ENCODE measurements at regions not wholly inside any gene's neighbourhood (a gene's known extent, or its start where the extent isn't known, plus 50 kb on each side); places are given as distances from the start of the nearest gene placed in this dataset.

- WGBS = 45% methylated on average over 3 of the region's 3 CpGs
- Histone ChIP-seq H3K27ac (ENCODE audit: low read depth in 1 of 2, low read length in 2 of 2) (no peak overlapping the region), H3K4me1 (ENCODE audit: control insufficient read depth in 4 of 4, insufficient read depth in 4 of 4, low read length in 3 of 4) (no peaks in the 10 kb centered on the region), H3K4me3 (ENCODE audit: low read depth in 1 of 3, low read length in 3 of 3) (no peak overlapping the region), H3K27me3 (ENCODE audit: control insufficient read depth in 4 of 4, insufficient read depth in 4 of 4, low read length in 3 of 4) (peaks cover 0 to 3% (median 0%) of the 10 kb centered on the region in 4 donors), H3K36me3 (ENCODE audit: control insufficient read depth in 4 of 4, insufficient read depth in 3 of 4, low read depth in 1 of 4, low read length in 3 of 4) (no peaks in the 10 kb centered on the region), H3K9ac (ENCODE audit: low read depth in 1 of 2, low read length in 2 of 2) (no peak overlapping the region), H3K9me3 (ENCODE audit: control insufficient read depth in 4 of 4, low read length in 3 of 4) (no peaks in the 10 kb centered on the region)
- TF ChIP-seq GABPA (IDR thresholded peaks at IDR 0.05 in 1 of 2, conservative IDR thresholded peaks at IDR 0.05 in 1 of 2) (no peak), YY1 (IDR thresholded peaks at IDR 0.05) (no peak), NR2F2 (IDR thresholded peaks at IDR 0.05) (no peak), EGR1 (IDR thresholded peaks at IDR 0.05; ENCODE audit: low read depth in 2 of 2) (no peak), ATF3 (IDR thresholded peaks at IDR 0.05) (no peak), FOXA2 (IDR thresholded peaks at IDR 0.05) (no peak), FOXA1 (IDR thresholded peaks at IDR 0.05) (no peak), SP1 (IDR thresholded peaks at IDR 0.05) (no peak)
- DNase-seq (ENCODE audit: low spot score) = no peak
Observed at GRCh38 chr7:85586091-85586490, 399.2 kb upstream of the SEMA3D start.

GRCh38 chr7:85583131-85583953, 396.5 kb upstream of the SEMA3D start:
- Histone ChIP-seq H3K27ac (ENCODE audit: low read depth in 1 of 2, low read length in 2 of 2) (no peak overlapping the region), H3K9ac (ENCODE audit: low read depth in 1 of 2, low read length in 2 of 2) (no peak overlapping the region), H3K4me1 (ENCODE audit: control insufficient read depth in 4 of 4, insufficient read depth in 4 of 4, low read length in 3 of 4) (no peaks in the 10 kb centered on the region), H3K27me3 (ENCODE audit: control insufficient read depth in 4 of 4, insufficient read depth in 4 of 4, low read length in 3 of 4) (no peaks in the 10 kb centered on the region), H3K9me3 (ENCODE audit: control insufficient read depth in 4 of 4, low read length in 3 of 4) (no peaks in the 10 kb centered on the region), H3K36me3 (ENCODE audit: control insufficient read depth in 4 of 4, insufficient read depth in 3 of 4, low read depth in 1 of 4, low read length in 3 of 4) (no peaks in the 10 kb centered on the region), H3K4me3 (ENCODE audit: low read depth in 1 of 3, low read length in 3 of 3) (no peak overlapping the region)
- TF ChIP-seq CTCF (IDR thresholded peaks at IDR 0.05; ENCODE audit: low read depth, low read length, missing input control) = no peak
- no peak for TF ChIP-seq GABPA (IDR thresholded peaks at IDR 0.05 in 1 of 2, conservative IDR thresholded peaks at IDR 0.05 in 1 of 2)
- no peak for TF ChIP-seq EGR1 (IDR thresholded peaks at IDR 0.05; ENCODE audit: low read depth in 2 of 2)
- TF ChIP-seq ATF3 (IDR thresholded peaks at IDR 0.05) = no peak
- no peak for TF ChIP-seq RXRA (IDR thresholded peaks at IDR 0.05)
- no peak for TF ChIP-seq HNF4A (conservative IDR thresholded peaks at IDR 0.05)
- no peak for DNase-seq (ENCODE audit: low spot score)
- WGBS = 72% methylated on average over 6 of the region's 6 CpGs

- 54% methylated on average over 4 of the region's 4 CpGs for WGBS
- H3K9ac ChIP-seq (ENCODE audit: low read depth in 1 of 2, low read length in 2 of 2) = no peak overlapping the region
- H3K27ac ChIP-seq (ENCODE audit: low read depth in 1 of 2, low read length in 2 of 2) = no peak overlapping the region
Observed at GRCh38 chr7:85573844-85574243, 387.0 kb upstream of the SEMA3D start.

More at GRCh38 chr7:85573844-85574243, 387.0 kb upstream of the SEMA3D start:
- H3K36me3 ChIP-seq (ENCODE audit: control insufficient read depth in 4 of 4, insufficient read depth in 3 of 4, low read depth in 1 of 4, low read length in 3 of 4) = no peaks in the 10 kb centered on the region
- no peaks in the 10 kb centered on the region for H3K4me1 ChIP-seq (ENCODE audit: control insufficient read depth in 4 of 4, insufficient read depth in 4 of 4, low read length in 3 of 4)
- no peak overlapping the region for H3K4me3 ChIP-seq (ENCODE audit: low read depth in 1 of 3, low read length in 3 of 3)
- DNase-seq (ENCODE audit: low spot score) = no peak
- no peaks in the 10 kb centered on the region for H3K9me3 ChIP-seq (ENCODE audit: control insufficient read depth in 4 of 4, low read length in 3 of 4)
- H3K27me3 ChIP-seq (ENCODE audit: control insufficient read depth in 4 of 4, insufficient read depth in 4 of 4, low read length in 3 of 4) = no peaks in the 10 kb centered on the region
- no peak for TF ChIP-seq FOXA2 (IDR thresholded peaks at IDR 0.05)
- TF ChIP-seq JUND (IDR thresholded peaks at IDR 0.05) = no peak
- no peak for TF ChIP-seq GABPA (IDR thresholded peaks at IDR 0.05 in 1 of 2, conservative IDR thresholded peaks at IDR 0.05 in 1 of 2)
- no peak for TF ChIP-seq CTCF (IDR thresholded peaks at IDR 0.05; ENCODE audit: low read depth, low read length, missing input control)
- no peak for TF ChIP-seq HNF4G (IDR thresholded peaks at IDR 0.05)
- TF ChIP-seq REST (IDR thresholded peaks at IDR 0.05) = no peak
- no peak for TF ChIP-seq NR2F2 (IDR thresholded peaks at IDR 0.05)
- TF ChIP-seq ATF3 (IDR thresholded peaks at IDR 0.05) = no peak
- TF ChIP-seq HNF4A (conservative IDR thresholded peaks at IDR 0.05) = no peak
- TF ChIP-seq MAX (IDR thresholded peaks at IDR 0.05) = no peak

Data from liver (tissue), 8 donors.